HEK293T (cell line): ENCODE measurements at regions not wholly inside any gene's neighbourhood (a gene's known extent, or its start where the extent isn't known, plus 50 kb on each side); places are given as distances from the start of the nearest gene placed in this dataset.

Experiments
- FOXA1 ChIP-seq: fragments of 450-650 bp; IDR thresholded peaks from 2 replicates; pipeline ENCODE4 v1.6.1; 2016; ENCODE audit warnings: mild to moderate bottlenecking
- TF ChIP-seq, protein P1 (sequence below): fragments of 450-650 bp; IDR thresholded peaks from 2 replicates; pipeline ENCODE4 v1.6.1; 2016

GRCh38 chr17:6208608-6209180, 138.5 kb downstream of the WSCD1 start:
- TF ChIP-seq, protein P1, sequence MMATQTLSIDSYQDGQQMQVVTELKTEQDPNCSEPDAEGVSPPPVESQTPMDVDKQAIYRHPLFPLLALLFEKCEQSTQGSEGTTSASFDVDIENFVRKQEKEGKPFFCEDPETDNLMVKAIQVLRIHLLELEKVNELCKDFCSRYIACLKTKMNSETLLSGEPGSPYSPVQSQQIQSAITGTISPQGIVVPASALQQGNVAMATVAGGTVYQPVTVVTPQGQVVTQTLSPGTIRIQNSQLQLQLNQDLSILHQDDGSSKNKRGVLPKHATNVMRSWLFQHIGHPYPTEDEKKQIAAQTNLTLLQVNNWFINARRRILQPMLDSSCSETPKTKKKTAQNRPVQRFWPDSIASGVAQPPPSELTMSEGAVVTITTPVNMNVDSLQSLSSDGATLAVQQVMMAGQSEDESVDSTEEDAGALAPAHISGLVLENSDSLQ, result no peak
- no peak for TF ChIP-seq FOXA1
